ENCODE measurements at regions not wholly inside any gene's neighbourhood (a gene's known extent, or its start where the extent isn't known, plus 50 kb on each side); places are given as distances from the start of the nearest gene placed in this dataset.

DNA sequence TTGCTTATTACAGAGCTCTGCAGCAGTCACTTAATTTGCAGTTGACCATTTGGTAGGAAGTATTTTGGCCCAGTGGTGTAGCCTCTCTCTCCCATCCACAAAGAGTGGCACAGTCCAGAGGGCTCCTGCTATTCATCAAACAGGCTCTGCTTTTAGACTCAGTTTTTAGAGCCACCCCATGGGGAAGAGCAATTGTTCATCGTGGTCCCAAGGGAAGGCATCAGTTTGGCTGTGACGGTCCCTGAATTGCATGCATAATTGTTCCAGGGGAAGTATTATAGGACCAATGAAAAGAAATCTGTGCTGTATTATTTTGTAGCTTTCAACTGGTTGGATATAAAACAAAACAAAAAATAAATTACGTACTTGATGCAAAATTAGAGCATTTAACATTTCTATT, 799.0 kb downstream of the DACH1 start:
- no peak for DNase-seq

DNA sequence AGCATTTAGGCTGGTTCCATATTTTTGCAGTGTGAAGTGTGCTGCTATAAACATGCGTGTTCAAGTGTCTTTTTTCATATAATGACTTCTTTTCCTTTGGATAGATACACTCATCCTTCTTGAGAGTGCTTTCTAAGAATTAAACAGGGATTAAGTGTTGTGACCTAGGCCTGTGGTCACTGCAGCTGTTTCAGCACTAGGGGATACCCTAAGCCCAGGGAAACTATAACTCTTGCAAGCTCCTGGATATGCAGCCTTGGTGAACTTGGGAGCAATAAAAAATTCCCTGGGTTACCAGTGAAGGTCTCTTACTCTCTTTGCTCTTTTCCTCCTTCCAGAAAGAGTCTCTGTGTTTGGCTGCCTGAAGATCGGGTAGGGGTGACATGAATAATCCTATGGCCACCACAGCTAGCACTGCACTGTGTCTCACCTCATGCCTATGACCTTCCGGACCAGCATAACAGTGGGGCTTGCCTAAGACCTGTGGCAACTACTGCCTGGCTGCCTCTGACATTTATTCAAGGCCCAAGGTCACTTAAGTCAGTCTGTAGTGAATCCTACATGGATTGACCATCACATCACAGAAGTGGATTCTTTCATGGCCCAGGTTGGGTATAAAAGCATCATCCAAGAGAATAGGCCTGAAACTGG, 799.7 kb downstream of the DACH1 start:
- no peak for DNase-seq

DNA sequence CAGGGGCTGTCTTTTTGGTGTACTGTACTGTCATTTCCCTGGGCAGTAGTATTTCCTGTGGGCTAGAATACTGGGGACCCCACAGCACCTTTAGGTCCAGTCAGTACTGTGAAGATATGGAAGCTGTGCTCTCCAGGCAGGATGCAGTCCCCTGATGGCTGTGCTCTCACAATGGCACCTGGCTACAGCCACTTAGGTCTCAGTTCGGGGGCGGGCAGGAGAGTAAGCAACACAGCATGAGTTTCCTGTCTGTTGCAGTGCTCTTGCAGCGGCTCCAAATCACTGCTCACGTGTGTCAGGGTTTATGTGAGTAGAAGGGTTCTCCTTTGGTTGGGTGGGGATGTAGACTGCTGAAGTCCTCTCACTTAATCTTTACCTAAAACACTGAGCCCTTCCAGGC, 810.4 kb downstream of the DACH1 start:
- DNase-seq: no peak

DNA sequence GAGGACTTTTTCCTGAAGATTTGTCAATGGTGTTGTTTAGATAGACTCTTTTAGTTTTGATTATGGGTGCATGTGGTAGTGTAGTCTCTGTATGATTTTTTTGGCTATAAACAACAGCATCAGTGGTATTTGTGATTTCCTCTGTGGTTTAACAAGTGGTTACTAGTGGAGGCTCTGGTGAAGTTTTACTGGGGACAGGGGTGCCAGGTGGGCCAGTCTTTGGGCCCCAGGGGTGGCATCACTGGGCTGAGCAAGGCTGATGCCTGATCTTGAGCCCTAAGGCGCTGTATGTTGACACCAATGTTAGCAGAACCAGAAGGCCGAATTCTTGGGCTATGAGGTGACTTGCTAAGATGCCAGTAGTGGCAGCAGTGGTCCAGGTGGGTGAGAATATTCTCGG, 811.4 kb downstream of the DACH1 start:
- DNase-seq: no peak

DNA sequence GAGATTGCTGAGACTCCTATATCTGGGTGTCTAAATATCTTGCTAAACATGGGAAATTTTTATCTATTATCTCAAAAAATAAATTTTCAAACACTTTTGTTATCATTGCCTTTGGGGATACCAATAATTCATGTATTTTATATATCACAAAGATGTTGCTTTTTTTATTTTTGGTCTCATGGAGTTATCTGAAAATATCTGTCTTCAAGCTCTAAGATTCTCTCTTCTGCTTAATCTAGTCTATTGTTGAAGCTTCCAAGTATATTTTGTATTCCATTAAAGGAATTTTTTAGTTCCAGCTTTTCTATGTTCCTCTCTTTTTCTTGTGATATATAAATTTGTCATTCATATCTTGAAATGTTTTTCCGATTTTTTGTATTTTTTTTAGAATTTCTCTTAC, 812.0 kb downstream of the DACH1 start:
- no peak for DNase-seq

DNA sequence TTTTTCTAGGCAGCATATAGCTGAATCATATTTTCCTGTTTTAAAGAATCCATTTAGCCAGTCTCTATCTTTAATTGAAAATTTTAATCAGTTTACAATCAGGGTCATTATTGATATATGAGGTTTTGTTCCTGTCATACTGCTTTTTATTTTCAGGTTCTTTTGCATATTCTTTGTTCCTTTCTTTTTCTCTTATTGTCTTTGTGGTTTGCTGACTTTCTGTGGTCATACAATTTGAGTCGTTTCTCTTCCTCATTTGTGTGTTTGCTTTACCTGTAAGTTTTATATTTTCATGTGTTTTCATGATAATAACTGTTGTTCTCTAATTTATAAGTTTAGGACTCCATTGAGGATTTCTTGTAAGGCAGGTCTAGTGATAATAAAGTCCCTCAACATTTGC, 812.6 kb downstream of the DACH1 start:
- no peak for DNase-seq

DNA sequence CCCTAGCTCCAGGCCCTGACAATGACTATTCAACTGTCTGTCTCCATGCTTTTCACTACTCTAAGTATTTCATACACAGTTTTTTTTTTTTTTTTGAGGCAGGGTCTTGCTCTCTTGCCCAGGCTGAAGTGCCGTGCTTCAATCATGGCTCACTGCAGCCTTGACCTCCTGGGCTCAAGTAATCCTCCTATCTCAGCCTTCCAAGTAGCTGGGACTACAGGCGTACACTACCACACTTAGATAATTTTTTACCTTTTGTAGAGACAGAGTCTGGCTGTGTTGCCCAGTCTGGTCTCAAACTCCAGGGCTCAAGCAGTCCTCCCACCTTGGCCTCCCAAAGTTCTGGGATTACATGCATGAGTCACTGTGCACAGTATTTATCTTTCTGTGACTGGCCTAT, 815.4 kb downstream of the DACH1 start:
- no peak for DNase-seq

DNA sequence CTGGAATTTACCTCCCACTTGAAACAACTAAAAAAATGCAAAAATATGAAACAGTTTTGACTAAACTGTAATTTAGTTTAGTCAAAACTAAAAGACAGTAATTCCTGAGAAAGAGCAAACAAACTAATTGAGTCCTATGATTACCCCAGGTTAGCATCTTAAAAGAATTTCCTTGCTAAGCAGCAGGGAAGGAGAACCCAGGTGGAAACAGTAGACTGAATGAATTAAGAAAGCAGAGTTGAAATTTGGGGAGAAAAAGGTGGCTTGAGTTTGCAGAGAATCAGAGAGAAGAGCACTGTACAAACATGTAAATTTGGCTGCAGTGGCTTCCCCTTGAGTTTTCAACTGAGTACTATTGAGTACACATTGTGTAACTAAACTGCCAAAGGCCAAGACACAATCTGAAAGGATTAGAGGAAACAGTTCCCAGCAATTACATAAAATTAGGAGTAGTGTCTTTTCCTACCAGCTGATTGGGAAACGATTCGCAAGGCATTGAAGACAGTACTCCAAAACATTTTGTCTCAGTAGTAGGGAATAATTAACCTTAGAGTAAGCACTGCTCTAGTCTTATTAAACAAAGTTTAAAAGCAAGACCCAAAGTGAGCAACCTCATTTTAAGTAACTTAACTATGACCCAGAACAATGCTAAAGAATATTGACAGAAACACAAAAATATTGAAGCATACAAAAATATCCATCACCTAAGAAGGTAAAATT, 820.5 kb downstream of the DACH1 start:
- no peak for DNase-seq

DNA sequence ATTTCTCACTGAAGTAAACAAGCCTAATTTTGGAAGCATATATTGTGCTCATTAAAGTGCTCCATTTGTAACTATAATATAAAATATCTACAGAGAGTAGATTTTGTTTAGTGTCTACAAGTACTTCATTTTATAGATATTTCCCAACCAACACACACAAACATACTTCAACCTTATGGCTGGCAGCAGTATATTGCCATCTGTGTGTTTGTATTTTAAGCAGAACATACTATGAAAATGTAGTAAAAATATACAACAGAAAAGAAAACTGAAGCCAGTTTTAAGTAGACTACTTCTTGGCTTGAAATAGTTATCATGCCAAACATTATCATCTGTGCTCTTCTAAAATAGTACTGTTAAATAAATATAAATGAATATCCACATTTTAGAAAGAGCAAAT, 821.9 kb downstream of the DACH1 start:
- DNase-seq: no peak

DNA sequence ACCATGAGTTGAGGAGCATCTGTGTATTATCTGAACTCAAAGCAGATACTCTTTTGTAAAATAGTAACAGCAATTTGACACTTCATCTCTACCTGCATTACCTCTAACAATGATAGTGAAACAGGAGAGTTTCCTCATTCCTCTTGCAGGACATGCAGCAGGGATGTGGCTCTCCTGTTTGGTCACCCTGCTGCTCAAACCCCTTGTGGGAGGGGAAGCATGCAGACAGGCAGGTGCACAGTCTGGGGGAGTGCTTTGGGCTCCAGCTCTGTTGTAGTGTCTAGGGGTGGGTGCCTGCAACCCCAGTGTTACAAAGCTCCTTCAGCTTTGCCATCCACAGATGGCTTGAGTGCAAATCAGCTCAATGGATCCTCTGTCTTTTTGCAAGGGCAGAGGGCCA, 827.6 kb downstream of the DACH1 start:
- no peak for DNase-seq

DNA sequence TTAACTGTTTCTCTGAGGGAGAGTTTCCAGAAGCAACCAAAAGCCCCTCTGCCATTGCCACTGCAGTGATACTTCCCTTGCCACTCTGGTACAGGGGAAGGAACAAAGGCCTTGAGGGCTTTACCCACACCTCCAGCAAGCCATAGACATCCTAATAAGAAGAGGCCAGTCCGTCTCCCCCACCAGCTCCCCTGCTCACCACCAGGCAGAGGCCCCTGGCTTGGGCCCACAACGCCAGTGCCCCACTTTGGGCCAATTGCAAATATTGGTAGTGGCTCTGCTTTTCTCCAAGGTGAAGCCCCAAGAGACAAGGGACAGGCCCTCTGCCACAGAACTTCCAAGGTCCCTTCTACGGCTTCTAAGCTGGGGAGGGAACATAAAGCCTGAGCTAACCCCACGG, 833.0 kb downstream of the DACH1 start:
- DNase-seq: no peak

DNA sequence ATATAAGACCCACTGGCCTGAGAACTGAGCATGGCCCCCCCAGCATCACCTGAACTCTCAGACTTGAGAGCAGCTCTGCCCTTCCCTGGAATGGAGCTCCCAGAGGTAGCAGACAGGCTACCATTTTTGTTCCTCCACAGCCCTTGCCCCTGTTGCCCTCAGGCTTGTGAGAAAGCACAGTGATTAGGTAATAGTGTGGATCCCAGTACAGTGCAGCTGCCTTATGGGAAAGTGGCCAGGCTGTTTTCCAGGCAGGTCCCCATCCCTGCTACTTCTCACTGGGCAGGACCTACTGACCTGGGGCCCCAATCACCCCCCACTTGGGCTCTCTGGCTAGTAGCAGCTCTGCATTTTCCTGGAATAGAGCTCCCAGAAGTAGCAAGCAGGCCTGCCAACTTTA, 834.0 kb downstream of the DACH1 start:
- no peak for DNase-seq

DNA sequence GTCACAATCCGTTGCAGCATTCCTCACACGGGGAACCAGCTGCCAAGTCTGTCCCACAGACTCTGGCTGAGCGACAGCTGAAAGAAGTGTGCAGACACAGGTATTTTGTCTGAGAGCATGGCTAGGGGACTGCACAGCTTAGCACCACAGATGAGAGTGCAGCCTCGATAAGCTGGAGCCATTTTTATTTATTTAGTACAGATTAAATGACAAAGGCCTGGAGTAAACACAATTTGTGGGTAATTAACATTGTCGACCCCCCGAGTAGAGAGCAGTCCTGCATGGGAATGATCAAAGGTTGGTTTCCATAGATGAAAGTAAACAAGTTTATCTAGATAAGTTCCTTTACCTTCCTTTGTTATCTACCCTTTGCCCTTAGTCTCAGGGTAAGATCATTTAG, 836.2 kb downstream of the DACH1 start:
- DNase-seq: no peak

DNA sequence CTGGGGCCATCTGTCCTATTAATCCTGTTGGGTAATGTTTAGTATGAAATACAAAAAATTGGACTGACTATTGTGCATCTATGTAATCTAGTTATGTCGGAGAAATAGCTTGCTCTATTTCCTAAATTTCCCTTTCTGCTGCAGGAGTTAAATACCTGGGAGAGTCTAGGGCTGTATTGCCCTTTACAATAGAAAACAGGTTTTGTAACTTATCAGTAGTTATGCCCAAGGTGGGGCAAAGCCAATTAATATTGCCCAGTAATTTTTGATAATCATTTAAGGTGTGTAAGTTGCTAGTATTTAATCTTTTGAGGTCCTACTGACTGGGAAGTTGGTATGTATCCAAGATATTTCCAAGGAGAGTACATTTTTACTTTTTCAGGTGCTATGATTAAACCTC, 838.1 kb downstream of the DACH1 start:
- DNase-seq: no peak

DNA sequence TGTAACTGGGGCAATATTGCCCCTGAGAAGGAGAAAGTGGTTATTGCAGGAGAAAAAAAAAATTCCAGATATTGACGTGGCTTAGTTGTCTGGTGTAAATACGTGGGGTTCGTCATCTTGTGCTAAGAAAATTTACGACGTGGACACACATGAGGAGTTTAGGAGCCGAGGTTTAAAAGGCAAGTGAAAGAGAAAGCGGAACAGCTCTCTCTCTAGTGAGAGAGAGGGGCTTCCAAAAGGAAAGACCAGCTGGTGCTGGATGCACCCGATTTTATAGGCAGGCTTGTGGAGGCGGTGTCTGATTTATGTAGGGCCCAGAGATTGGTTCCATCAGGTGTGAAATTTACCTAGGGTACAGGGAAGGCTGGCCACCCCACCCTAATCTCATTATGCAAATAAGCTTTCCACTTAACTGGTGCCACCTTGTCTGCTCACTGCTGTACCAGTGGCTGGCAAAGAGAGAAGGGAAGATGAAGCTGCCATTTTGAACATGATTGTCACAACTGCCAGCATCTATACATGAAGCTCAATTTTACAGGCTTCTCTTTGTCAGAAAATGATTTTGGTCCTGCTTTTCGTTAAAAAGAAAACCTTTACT, 845.1 kb downstream of the DACH1 start:
- no peak for DNase-seq

DNA sequence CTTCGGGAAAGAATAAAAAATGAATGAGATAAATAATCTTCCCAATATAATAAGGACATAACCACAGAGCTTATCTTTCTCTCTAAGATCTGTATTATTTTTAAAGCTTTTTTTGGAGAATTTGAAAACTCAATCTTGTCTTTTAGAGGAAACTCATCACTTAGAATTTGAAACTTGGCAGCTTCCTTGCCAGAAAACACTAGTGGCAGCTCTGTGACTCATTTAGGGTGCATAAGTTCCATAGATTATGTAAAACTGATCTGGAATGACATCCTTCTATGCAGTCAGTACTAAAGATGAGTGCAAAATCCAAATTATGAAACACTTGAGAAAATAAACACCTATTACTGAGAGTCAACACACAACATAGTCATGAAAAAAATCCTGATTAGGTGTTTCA, 848.0 kb downstream of the DACH1 start:
- DNase-seq: no peak

DNA sequence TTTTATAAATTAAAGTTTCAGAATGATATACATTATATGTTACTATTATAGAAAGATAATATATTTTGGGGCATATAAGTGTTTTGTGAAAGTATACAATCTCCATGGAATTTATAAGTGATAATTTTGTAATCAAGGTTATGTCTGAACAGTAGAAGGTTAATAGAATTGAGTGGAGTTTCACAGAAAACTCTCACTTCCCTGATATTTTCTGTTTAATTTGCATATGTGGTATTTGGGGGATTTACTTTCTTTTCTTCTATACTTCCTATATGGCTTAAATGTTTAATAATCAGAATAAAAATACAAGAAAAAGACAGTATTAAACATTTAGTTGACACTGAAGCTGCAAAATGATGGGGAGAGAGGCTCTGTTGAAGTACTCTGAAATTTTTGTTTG, 848.5 kb downstream of the DACH1 start:
- no peak for DNase-seq

DNA sequence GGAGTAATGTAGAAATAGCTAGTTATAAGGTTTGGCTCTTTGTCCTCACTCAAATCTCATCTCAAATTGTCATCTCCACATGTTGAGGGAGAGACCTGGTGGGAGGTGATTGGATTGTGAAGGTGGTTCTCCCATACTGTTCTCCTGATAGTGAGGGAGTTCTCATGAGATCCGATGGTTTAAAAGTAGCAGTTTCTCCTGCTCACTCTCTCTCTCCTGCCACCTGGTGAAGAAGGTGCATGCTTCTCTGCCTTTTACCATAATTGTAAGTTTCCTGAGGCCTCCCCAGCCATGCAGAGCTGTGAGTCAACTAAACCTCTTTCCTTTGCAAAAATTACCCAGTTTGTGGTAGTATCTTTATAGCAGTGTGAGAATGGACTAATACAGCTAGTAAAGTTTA, 849.4 kb downstream of the DACH1 start:
- DNase-seq: no peak

DNA sequence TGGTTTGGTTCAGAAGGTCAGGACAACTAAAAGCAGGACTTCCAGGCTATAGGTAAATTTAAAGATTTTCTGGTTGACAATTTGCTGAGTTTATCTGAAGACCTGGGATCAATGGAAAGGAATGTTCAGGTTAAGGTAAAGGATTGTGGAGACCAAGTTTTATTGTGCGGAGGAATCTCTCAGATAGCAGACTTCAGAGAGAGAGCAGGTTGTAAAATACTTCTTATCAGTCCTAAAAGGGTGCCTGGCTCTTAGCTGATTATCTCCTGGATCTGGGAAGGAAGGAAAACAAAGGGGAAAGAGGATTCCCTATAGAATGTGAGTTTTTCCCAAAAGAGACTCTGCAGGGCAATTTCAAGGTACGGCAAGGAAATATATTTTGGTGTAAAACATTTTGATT, 851.5 kb downstream of the DACH1 start:
- DNase-seq: no peak

DNA sequence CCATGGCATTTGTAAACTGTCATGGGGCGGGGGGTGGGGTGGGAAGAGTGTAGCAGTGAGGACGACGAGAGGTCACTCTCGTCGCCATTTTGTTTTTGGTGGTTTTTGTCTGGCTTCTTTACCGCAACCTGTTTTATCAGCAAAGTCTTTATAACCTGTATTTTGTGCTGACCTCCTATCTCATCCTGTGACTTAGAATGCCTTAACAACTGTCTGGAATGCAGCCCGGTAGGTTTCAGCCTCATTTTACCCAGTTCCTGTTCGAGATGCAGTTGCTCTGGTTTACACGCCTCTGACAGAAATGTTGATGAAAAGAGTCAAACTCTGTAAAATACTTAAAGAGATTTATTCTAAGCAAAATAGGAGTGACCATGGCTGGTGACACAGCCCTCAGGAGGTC, 852.0 kb downstream of the DACH1 start:
- DNase-seq: no peak

DNA sequence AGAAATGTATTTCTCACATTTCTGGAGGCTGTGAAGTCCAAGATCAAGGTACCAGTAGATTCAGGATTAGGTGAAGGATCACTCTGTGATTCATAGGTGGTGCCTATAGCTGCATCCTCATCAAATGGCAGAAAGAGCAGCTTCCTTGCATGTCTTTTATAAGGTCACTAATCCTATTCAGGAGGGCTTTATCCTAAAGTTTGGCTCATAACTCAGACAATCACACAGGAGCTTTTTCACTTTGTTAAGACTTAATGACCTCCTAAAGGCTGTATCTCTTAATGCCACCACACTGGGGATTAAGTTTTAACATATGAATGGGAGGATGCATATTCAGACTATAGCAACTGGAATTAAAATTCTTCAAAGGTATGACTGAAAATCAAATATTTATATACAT, 861.1 kb downstream of the DACH1 start:
- no peak for DNase-seq

DNA sequence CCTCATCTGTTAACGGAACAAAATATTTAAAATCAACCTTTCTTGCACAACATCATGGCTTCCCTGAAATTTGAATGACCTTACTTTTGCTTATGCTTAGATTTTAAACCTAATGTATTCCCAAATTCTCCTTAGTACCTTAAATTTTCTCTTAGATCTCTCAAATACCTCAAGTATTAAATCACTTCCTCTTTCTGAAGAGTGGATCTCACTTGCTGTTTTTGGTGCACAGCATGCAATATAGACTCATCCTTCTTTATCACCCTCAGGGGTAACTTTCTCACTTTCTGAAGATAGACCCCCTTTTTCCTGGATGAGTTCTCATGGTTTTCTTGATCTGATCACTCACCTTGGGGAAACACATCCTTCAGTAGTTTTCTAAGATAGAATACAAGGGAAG, 871.7 kb downstream of the DACH1 start:
- DNase-seq: no peak

DNA sequence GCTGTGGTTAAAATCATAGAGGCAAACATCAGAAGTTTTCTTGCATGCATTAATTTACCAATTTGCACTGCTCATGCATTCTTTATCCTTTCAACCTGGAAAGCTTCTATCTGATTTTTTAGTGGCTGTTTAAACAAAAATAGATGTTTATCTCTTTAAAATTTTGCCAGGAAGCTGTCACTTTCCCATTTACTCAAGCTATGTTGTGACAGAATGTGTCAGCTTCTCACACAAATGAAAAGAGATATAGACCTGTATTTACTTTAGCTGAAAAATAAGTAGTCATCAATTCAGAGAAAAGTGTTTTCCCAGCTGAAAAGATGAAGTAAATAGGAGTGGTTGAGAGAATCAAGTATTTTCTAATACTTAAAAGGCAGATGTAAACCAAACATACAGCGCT, 872.8 kb downstream of the DACH1 start:
- DNase-seq: no peak

DNA sequence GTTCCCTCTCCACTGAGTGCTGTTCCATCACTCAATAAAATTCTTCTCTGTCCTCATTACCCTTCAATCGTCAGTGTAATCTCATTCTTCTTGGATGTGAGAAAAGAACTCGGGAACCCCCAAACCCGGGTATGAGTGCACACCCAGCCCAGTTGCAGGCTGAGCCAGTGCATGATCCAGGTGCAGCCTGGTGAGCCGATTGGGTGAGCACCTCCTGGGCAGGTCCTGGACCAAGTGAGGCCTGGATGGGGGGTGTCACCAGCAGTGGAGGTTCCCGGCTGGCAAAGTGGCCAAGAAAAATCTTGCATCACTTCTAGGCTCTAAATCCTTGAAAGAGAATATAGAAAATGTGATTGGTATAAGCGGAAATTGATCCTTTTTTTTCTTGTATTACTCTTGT, 878.8 kb upstream of the KLHL1 start:
- no peak for DNase-seq

DNA sequence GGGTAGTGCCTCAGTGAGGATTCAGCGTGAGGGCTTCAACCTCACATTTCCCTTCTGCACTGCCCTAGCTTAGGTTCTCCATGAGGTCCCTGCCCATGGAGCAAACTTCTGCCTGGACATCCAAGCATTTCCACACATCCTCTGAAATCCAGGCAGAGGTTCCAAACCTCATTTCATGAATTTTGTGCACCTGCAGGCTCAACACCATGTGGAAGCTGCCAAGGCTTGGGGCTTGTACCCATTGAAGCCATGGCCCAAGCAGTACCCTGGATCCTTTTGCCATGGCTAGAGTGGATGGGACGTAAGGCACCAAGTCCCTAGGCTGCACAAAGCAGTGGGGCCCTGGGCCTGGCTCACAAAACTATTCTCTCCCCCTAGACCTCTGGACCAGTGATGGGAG, 877.1 kb upstream of the KLHL1 start:
- no peak for DNase-seq

Data from activated effector memory CD4-positive, alpha-beta T cell treated with Interleukin-2 at 50 U/mL for 16 hours (primary cell).